ENCODE measurements at regions not wholly inside any gene's neighbourhood (a gene's known extent, or its start where the extent isn't known, plus 50 kb on each side); places are given as distances from the start of the nearest gene placed in this dataset.

DNA sequence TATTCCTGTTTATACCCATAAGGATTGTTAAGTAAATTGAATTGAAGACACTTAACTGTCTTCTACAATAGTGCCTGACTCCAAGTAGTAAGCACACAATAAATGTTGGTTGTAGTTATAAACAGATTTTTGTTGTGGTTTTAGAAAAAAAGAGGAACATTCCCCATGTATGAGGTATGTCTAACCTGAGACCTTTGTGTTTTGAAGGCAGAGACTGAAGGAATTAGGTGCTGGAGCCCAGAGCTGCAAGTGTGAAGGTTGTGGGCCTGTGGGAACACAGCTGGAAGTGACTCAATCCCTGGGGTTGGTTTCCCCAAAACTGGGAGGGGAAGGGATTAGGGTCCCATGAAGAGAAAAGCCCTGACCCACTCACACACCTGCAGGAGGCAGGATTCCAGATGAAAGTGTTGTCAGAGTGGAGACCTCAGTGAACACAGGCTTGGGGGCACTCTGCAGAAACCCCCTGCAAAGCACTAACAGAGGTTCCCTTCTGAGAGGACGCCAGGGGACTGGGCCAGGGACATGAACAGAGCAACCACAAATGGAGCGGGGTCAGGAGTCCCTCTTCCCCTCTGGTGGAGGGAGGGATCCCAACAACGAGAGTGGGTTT is 265.1 kb upstream of the KLF14 start:
- DNase-seq = no peak

DNA sequence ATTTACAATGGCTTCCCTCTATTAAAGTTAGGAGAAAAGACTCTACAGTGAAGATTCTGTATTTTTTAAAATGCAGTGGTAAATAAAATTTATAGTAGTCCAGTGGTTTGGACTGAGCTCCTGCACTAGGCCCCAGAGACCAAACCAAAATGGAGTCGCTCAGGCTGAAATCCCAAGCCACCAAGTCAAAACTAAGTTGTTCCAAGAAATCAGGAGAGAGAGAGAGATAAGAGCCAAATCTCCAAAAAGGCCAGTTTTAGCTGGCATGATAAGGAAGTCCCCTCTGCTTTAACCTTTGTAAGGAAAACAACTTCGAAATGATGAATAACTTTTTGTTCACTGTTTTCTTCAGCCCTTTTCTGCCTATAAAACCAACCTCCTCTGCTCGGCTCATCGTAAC is 265.9 kb upstream of the KLF14 start:
- DNase-seq = no peak

DNA sequence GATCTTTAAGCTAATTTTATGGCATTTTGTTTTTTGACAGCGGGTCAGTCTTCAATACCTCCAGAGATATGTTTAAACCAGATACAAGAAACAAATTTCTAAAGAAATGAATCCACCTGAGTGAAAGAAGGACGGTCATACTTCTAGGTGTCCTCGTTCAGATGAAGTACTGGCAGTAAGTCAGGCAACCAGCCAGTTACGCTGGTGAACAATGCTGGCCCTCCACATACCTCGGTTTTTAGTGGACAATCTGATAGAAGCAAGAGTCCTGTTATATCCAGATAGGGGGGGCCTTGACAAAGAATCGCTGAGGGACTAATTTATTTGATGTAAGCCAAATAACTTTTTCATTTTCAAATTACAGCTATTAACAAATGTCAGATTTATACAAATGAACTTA is 266.4 kb upstream of the KLF14 start:
- DNase-seq = no peak

DNA sequence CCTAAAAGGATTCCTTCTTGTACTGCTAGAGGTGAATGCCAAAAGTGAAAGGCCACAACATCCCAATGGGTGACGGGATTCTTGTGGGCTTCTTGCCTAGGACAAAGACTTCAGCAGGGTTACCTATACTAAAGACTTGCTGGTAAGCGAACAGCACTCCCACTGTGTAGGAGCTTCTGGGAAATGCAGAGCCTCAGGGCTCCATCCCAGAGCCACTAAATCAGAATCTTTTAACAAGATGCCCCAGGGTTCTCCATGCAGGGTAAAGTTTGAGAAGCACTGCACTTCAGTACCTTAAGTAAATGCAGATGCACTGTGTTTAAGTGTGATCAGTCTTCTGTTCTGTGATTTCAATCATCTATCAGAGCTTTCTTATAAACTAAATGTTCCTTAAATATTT is 266.9 kb upstream of the KLF14 start:
- DNase-seq = no peak

DNA sequence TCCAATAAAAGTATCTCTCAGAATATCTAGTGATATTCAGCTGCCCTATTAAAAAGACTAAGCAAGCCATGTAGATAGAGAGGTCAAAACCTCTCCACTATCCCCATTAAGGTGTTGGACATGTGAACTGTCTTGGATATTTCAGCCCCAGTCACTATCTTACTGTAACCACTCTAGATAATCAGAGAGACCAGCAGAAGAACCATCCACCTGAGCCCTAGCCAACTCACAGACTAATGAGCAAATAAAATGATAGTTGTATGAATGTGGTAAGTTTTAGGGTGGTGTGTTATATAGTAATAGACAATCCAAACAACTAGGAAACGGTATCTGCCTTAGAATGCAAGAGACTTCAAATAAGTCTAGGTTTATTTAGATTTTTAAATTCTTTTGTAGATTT is 268.6 kb upstream of the KLF14 start:
- DNase-seq = no peak

DNA sequence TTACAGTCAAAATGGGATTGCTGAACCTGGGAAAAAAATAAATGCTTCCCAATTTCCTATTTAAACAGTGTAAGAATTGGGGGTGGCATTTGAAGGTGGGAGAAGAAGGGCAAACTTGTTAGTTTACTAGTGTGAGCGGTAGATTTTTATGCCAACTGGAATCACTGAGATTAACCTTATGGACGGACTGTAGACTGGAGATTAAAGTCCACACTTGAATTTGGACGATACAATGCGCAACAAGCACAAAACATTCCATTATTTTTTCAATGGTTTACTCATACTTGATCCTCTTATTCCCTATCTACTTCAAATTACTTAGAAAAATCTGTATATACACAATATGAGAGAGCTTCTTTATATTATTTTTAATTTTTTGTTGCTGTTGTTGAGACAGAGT is 269.6 kb upstream of the KLF14 start:
- DNase-seq = no peak

DNA sequence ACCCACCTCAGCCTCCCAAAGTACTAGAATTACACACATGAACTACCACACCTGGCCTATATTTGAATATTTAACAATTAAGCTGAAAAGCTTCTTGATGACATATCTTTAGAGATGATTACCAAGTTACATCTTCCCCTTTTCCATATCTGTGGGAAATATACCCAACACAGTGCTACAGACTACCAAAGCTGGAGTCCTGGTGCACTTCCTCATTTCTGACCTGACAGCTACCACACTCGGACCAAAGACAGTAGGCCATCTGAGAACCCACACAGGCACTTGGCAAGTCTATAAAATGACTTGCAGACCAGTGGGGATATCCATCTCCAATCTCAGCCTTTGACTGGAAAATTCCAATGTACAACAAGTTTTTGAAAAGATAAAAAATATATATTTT is 270.4 kb upstream of the KLF14 start:
- DNase-seq = no peak

DNA sequence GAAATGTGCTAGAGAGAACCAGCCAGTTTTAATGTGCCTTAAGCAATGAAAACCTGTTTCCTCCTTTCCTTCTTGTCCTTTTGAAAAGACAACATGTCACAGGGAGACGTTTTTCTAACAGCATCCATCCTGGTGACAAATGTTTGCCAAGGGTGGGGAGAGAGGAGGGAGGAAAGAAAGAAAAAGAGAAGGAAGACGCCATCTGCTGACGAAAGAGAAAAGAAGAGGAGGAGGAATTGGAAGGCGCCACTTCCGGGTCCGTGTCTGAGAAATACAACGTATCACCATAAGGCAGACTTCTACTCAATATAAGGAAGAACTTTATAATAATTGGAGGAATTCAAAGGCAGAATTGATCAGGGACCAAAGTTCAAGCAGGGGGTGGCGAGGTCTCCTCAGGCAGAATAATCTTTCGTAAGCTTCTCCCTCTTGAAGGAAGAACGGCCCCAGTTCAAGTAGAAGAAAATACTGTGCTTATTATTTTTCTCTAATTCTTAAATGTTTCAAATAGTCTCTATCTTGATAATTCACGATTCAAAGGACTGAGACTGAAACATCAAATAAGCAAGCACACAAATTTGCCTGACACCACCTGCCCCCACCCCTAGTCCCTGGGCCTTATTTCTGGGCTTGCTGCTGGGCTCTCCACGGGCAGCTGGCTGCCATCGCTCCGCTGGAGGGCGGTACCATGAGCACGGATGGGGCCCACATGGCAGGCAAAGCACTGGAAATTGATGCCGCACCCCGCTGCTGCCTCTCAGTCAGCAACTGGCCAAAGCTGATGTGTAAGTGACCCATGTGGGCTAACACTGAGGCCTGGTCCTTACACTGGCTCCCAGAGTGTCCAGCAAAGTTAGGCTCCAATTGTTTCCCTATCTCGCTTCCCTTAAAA is 273.7 kb upstream of the KLF14 start:
- DNase-seq = peak; percentile 83

DNA sequence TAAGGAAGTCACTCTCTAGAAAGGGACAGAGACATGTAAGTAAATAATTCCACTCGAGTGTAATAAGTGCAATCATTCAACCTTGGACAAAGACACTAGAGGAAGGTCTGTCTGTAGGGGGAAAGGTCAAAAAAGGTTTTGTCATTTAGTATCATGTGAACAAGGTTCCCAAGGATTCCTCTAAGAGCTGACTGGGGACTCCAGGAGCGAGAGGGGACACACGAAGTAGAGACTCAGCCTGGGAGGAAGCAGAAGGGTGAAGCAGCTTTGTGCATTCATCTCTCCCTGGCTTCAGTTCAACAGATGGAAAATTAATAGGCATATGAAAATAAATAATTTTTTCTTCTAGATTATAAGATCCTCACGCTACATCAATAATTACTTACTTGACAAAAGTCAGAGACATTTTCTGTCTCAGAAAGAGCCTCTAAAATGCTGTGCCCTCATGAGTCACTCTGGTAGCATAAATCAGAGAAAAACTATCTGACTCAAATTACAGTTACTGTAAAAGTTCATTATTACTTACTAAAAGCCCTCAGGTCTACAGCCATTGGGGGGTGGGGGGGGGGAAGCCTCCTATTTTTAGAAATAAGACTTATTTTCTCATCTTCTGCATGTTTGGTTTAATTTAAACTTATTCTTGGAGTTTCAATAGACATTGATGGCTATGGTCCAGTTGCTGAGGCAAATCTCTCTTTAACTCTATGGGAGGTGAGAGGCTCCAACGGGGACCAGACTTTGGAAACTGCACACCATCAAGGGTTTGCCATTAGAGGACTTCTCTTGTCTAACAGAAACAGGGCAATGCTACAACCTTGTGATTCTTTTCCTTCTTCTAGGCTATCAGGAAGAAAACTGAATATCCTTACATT is 275.1 kb upstream of the KLF14 start:
- DNase-seq = peak; percentile 81

DNA sequence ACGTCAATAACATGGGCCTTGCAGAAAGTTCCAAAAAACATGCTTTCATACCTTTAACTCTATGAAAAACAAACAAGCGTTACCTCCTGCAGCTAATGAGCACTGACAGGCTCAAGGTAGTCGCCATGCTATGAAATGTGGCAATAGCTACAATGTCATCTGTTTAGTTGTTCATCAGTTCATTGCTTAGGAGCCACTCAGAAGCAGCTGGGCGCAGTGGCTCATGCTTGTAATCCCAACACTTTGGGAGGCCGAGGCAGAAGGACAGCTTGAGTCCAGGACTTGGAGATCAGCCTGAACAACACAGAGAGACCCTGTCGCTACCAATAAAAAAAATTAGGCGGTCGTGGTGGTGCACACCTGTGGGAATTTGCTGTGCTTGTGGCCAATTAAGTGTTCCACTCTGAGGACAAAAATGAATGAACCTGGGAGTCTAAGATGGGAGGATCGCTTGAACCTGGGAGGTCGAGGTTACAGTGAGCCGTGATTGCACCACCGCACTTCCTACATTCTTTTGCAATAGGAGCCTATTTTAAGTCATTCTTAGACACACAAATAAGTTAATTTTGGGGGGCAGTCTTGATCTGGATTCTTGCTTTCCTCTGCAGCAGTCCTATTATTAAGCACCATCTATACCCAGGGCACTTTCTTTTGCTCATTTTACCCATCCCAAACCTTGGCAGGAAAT is 276.2 kb upstream of the KLF14 start:
- DNase-seq = no peak

DNA sequence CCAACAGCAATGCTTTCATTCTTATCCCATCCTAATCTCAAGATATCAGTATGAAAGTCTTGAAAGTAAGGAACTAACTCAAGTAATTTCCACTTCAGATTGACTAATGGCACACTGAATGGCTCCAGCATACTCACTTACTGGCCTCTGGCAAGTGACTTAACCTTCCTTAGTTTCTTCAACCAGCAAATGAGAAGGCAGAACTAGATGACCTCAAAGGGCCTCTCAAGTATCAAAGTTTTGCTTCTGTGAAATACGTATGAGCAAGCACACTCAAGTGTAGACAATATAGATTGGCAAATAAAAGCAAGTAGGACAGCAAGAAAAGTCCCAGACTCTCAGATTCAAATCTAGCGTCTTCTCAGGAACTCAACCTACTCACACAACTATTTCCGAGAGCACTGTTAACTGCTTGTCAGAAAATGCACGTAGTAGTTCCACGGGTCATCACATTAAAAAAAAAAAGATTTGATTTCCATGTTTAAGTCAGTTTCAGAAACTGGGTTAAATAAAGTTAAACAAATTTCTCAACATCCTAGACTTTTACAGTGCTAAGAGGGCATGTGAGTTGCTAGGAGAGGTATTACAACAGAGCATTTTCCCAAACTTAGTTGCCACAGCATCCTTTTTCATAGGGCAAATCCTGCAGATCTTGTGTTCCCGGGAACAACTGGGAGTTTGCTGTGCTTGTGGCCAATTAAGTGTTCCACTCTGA is 276.9 kb upstream of the KLF14 start:
- no peak for DNase-seq

DNA sequence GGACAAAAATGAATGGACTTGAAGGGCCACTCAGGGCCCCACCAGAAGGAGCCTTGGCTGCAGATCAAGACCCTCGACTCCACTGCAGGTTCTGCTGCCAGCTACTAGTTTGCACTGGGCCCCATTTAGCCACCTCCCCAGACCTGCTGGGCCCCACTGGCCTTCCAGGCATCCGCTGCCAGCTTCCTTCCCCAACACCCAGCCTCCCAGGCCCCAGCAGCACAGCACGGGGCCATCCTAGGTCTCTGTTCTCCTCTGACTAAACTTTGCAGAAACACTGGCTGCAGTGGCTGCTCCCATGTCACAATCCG is 277.4 kb upstream of the KLF14 start:
- no peak for DNase-seq

DNA sequence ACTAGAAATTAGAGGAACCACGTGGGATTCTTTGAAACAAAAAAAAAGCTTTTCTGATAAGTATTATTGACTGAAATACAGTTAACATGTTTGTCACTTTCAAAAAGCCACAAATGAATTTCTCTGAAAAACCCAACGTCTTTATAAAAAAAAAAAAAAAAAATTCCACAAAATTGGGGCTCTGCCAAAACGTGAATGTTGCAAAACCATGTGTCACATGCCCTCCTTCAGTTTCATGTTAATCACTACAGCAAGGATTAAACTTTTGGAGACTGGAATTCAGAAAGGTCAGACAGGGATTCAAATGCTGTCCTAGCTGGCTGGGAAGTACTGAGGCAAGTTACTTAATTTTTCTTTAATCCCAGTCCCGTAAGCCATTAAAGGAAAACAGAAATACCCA is 278.0 kb upstream of the KLF14 start:
- peak; percentile 92 for DNase-seq

DNA sequence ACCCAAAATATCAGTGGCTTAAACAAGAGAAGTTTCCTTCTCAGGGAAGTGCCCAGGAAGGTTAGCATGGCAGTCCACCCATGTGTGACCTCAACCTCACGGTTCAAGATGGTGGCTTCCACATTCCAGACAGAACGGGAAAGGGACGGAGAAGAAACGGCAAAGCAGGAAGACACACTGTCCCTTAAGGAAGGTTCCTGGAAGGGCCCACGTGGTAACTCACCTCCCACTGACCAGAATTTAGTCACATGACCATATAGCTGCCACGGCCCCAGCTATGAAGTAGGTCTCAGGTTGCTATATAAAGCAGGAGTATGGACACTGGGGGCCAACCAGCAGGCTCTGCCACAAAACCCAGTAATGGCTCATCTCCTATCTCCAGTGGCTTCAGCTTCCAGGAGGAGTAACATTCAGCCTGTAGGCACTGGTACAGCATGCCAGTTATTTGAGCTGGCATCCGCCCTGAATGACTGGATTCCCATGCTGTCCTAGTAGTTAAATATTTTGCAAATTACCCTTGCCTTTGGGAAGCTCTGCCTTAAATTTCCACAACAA is 278.5 kb upstream of the KLF14 start:
- no peak for DNase-seq

DNA sequence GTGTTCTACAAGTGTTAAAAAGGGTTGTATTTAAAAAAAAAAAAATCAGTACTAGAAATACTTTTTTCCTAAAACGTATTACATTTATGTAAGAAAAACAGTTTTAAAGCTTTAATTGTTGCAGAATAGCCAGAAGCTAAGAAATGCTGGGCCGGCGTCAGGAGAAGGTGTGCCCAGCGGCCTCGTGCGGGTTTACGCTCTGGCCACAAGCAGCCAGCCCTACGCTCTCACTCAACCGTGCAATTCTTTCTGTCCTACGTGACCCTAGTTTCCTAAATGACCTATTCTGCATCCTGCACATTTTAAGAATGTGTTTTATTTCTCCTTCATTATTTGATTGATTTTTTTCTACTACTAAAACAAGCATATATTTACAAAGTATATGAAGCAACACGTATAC is 279.7 kb upstream of the KLF14 start:
- DNase-seq = no peak

DNA sequence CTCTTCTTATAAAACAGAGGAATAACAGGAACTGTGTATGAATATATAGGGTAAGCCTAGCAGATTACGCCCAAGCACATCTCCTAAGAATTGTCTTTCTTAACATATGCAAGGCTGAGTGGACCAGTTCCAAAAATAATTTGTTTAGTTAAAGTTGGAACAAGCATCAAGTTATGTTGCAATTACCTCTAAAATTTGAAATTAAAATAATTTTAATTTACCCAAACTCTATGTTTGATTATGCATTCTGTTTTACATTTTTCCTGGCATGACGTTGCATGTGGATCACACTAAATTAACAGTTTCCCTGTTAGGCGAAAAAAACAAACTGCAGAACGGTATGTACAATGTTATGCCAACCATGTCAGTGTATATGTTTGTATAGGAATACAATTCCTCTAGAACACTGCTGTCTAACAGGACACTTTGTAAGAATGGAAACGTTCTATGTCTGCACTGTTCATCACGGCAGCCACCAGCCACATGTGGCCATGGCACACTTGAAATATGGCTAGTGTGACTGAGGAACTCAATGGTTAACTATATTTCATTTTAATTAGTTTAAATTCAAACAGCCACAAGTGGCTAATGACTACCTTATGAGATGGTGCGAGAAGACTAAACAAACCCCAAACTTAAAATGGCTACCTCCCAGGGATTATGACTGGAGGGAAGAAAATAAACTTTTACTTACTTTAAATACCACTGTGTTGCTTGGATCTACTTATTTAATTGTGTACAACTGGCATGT is 281.1 kb upstream of the KLF14 start:
- DNase-seq = no peak

DNA sequence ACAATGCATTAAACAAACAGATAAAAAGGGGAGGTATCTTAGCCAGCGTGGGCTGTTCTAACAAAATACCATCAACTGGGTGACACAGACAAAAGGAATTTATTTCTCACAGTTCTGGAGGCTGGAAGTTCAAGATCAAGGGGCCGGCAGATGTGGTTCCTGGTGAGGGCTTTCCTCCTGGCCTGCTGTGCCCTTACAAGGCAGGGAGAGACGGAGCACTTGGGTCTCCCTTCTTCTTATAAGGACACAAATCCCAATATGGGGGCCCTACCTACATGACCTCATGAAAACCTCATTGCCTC is 281.6 kb upstream of the KLF14 start:
- peak; percentile 82 for DNase-seq

DNA sequence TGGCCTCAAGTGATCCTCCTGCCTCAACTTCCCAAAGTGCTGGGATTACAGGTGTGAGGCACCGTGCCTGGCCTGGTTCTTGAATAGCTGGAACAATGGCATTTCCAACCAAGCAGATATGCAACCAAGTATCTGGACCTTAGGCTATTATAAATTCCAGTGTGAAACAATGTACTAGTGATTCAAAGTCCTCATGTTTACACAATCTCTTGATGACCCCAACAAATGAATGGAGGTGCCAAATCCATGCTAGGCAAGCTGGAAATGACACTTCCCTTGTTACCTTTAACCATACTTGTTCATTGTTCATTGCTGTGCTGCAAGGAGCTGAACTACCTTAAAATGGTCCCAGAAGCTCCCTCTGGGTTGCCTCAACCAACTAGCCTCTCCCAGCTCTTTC is 282.2 kb upstream of the KLF14 start:
- DNase-seq = no peak

DNA sequence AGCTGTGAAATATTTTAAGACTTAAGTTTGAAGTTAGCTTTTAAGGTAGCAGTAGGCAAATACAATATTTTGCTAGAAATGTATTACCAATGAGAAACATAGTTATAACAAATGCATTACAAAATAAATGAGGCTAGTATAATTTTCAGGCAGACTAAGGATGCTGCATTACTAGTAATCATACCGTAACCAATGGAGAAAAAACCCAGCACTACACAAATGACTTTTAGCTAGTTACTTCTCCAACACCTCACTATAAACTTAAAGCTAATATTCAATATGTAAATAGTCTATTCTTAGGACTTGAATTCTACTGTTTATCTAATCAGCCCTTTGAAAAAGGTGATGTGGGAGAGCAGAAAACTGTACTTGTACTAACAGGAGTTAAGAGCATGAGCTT is 285.3 kb upstream of the KLF14 start:
- no peak for DNase-seq

DNA sequence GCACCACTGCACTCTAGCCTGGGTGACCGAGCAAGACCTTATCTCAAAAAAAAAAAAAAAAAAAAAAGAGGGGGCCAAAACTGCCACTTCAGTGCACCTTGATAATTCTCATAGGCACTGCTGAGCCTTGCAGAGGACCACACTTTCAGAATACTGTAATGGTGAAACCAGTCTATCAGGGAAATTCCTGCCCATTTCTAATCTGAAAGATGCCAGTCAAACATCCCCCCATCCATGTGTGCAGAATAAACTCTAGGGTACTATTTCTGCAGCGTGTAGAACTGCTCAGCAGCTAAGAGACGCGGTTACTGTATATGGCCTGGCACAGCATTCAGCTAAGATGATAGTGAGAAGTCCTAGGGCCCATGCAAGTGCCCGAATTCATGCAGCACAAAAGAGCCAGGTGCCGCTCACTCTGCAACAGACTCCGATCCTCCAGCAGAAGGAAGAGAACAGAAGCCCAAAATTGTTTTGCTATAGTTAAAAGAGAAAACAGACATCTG is 286.8 kb upstream of the KLF14 start:
- DNase-seq = no peak

DNA sequence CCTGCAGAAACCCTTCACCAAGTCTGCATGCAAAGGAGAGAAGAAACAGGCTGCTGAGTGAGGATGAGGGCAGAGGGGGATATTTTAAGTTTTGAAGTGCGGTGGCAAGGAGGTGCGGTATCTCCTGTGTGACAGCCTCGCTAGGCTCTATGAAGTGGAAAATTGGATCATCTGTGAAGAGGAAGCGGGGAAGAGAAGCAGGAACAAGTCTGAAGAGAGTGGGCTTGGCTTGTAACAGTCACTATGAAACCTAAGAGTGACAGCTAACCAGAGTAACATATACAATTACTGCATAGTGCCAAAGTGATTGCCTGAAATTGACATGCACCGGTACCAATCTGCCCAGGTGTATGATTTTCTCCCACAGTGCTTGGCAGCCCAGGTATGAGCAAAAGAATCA is 287.5 kb upstream of the KLF14 start:
- no peak for DNase-seq

Data from fibroblast of skin of abdomen (primary cell).